GM12892 (cell line): ENCODE measurements at regions not wholly inside any gene's neighbourhood (a gene's known extent, or its start where the extent isn't known, plus 50 kb on each side); places are given as distances from the start of the nearest gene placed in this dataset.

Experiments used
- POLR2A ChIP-seq: IDR thresholded peaks from 2 replicates; pipeline ENCODE4 v1.6.1; 2011; ENCODE audit warnings: low read depth, low read length, control low read depth
- POLR2AphosphoS5 ChIP-seq: IDR thresholded peaks from 2 replicates; pipeline ENCODE4 v1.6.1; 2011; ENCODE audit warnings: low read depth, low read length, control low read depth

GRCh38 chr5:37930350-37930749 is 90.5 kb upstream of the GDNF start:
- TF ChIP-seq POLR2A: no peak
- TF ChIP-seq POLR2AphosphoS5: no peak
